SJSA1 (cell line): ENCODE measurements at regions not wholly inside any gene's neighbourhood (a gene's known extent, or its start where the extent isn't known, plus 50 kb on each side); places are given as distances from the start of the nearest gene placed in this dataset.
"Not testable (repeated sequence)": the region's sequence is repeated elsewhere in the genome, so short reads cannot be mapped to it uniquely, and the experiment has no call there.

ENCODE experiments used
- DNase-seq, 2 experiments: peaks; one replicate each; pipeline ENCODE4 v3.0.0-alpha.2; 2015 to 2020; ENCODE audit warnings: low spot score in 2 of 2, low read depth in 1 of 2
- H3K27ac ChIP-seq: fragments of 250-450 bp; sonication (Bioruptor Pico); 2 replicates; pipeline ENCODE4 v1.5.1; 2020; ENCODE audit warnings: mild to moderate bottlenecking, moderate library complexity
- H3K27me3 ChIP-seq: fragments of 250-450 bp; sonication (Bioruptor Pico); replicated peaks from 2 replicates; pipeline ENCODE4 v1.5.1; 2020; ENCODE audit warnings: mild to moderate bottlenecking, moderate library complexity
- H3K36me3 ChIP-seq: fragments of 250-450 bp; sonication (Bioruptor Pico); 2 replicates; pipeline ENCODE4 v1.5.1; 2020; ENCODE audit warnings: mild to moderate bottlenecking
- H3K4me1 ChIP-seq: fragments of 250-450 bp; sonication (Bioruptor Pico); replicated peaks from 2 replicates; pipeline ENCODE4 v1.6.1; 2021; ENCODE audit warnings: mild to moderate bottlenecking
- H3K4me3 ChIP-seq: fragments of 250-450 bp; sonication (Bioruptor Pico); 2 replicates; pipeline ENCODE4 v1.5.1; 2020; ENCODE audit warnings: mild to moderate bottlenecking
- H3K9me3 ChIP-seq: fragments of 250-450 bp; sonication (Bioruptor Pico); replicated peaks from 2 replicates; pipeline ENCODE4 v1.5.1; 2020; ENCODE audit warnings: mild to moderate bottlenecking

DNA sequence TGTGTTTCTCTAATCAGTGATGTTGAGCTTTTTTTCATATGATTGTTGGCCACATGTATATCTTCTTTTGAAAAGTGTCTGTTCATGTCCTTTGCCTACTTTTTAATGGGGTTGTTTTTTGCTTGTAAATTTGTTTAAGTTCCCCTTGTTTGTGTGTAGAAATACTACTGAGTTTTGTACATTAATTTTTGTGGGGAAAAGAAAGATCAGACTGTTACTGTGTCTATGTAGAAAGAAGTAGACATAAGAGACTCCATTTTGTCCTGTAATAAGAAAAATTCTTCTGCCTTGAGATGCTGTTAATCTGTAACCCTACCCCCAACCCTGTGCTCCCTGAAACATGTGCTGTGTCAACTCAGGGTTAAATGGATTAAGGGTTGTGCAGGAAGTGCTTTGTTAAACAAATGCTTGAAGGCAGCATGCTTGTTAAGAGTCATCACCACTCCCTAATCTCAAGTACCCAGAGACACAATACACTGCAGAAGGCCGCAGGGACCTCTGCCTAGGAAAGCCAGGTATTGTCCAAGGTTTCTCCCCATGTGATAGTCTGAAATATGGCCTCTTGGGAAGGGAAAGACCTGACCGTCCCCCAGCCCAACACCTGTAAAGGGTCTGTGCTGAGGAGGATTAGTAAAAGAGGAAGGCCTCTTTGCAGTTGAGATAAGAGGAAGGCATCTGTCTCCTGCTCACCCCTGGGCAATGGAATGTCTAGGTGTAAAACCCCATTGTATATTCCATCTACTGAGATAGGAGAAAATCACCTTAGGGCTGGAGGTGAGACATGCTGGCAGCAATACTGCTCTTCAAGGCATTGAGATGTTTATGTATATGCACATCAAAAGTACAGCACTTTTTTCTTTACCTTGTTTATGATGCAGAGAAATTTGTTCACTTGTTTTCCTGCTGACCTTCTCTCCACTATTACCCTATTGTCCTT, 196.4 kb downstream of the JRKL start:
- H3K9me3 ChIP-seq, H3K4me3 ChIP-seq, H3K27ac ChIP-seq, H3K27me3 ChIP-seq, H3K36me3 ChIP-seq, H3K4me1 ChIP-seq, DNase-seq: not testable (repeated sequence)

DNA sequence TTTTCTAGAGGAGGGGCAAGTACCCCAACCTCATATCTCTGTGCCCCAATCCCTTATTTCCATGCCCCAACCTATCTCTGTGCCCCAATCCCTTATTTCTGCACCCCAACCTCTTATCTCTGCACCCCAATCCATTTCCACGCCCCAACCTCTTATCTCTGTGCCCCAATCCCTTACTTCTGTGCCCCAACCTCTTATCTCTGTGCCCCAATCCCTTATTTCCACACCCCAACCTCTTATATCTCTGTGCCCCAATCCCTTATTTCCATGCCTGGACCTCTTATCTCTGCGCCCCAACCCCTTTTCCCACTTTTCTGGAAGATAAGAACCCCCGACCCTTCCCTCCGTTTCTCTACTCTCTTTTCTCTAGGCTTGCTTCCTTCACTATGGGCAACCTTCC, 199.0 kb downstream of the JRKL start:
- not testable (repeated sequence) for DNase-seq, H3K27ac ChIP-seq, H3K9me3 ChIP-seq, H3K36me3 ChIP-seq, H3K4me1 ChIP-seq, H3K27me3 ChIP-seq, H3K4me3 ChIP-seq

DNA sequence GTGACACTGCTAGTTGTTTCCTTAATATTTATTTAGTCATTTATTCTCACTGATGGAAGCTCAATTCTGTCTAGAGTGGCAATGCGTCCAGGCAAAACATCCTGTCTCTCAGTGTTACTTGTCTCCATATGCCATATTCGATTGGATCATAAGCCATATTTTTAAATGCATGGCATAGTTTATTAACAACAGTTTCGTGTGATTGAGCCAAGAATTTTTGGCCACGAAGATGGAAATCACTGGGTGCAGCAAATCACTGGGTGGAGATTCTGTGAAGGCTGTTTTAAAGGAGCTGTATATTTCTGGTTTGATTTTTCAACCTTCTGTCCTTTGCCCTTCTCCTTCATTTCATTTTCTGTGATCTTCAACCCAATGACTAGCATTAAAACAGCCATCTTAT, 205.2 kb downstream of the JRKL start:
- Histone ChIP-seq H3K27me3 (no peaks in the 10 kb centered on the region), H3K9me3 (no peaks in the 10 kb centered on the region), H3K4me1 (no peaks in the 10 kb centered on the region), H3K4me3 (no peak overlapping the region), H3K27ac (no peak overlapping the region), H3K36me3 (no peaks in the 10 kb centered on the region)
- no peak for DNase-seq

DNA sequence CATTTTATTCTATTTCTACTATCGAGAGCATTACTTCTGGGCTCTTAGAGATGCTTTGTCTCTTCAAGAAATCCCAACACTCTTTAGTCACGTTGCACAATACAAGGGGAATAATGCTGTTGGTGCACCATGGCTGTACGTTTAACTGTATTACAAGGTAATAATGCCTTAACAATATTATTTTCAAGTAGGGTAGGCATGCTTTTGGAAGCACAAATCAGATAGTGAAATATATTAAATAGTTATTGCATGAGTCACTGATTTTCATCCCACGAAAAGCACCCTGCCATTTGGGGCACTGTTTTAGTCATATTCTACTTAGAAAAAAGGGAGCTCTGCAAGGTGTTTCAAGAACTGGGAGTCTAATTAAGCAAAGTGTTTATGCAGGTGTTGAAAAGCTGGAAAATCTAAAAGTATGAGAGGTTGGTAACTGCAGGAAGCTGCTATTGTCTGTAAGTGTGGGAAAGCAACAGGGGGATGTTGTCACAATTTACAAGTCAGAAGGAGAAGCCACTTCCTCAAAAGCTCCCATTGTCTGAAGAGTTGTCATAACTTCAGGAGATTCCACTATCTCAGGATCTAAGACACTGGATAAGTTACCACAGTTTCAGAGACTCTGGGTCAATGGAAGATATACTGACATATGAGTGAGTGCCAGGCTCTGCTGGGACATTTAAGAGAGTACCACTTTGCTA, 218.2 kb downstream of the JRKL start:
- DNase-seq, result no peak
- H3K9me3 ChIP-seq, result no peaks in the 10 kb centered on the region
- H3K36me3 ChIP-seq, result no peaks in the 10 kb centered on the region
- no peaks in the 10 kb centered on the region for H3K4me1 ChIP-seq
- no peaks in the 10 kb centered on the region for H3K27me3 ChIP-seq
- no peak overlapping the region for H3K27ac ChIP-seq
- no peak overlapping the region for H3K4me3 ChIP-seq

DNA sequence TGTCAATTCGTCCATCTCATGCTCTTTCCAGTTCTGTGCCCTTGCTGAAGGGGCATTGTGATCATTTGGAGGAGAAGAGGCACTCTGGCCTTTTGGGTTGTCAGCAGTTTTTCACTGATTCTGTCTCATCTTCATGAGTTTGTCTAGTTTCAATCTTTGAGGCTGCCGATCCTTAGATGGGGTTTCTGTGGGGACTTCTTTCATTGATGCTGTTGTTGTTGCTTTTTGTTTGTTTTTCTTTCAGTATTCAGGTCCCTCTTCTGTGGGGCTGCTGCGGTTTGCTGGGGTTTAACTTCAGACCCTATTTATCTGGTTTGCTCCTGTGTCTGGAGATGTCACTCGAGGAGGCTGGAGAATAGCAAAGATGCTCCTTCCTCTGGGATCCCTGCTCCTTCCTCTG, 224.3 kb downstream of the JRKL start:
- H3K27ac ChIP-seq, result no peak overlapping the region
- H3K4me3 ChIP-seq, result no peak overlapping the region
- H3K4me1 ChIP-seq, result no peaks in the 10 kb centered on the region
- no peak for DNase-seq
- H3K9me3 ChIP-seq, result no peaks in the 10 kb centered on the region
- no peaks in the 10 kb centered on the region for H3K27me3 ChIP-seq
- H3K36me3 ChIP-seq, result no peaks in the 10 kb centered on the region

DNA sequence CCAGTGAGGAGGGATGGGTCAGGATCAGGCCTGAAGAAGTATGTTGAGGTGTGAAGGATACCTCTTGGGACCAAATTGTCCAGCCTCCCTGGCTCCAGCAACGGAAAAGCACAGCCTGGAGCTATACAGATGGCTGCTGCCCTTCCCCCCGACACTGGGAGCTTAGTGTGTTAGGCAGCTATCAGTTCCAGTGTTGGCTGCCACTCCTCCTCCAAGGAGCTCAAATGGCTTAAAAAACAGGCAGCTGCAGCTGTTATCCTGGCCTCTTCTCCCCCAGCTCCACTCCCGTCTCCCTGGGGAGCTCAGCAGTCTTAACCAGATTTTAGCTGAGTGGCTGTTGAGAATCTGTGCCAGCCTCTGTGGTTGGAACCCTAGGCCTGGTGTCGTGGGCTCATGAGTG, 225.0 kb downstream of the JRKL start:
- Histone ChIP-seq H3K36me3 (no peaks in the 10 kb centered on the region), H3K27me3 (no peaks in the 10 kb centered on the region), H3K4me3 (no peak overlapping the region), H3K27ac (no peak overlapping the region), H3K4me1 (no peaks in the 10 kb centered on the region), H3K9me3 (no peaks in the 10 kb centered on the region)
- no peak for DNase-seq

DNA sequence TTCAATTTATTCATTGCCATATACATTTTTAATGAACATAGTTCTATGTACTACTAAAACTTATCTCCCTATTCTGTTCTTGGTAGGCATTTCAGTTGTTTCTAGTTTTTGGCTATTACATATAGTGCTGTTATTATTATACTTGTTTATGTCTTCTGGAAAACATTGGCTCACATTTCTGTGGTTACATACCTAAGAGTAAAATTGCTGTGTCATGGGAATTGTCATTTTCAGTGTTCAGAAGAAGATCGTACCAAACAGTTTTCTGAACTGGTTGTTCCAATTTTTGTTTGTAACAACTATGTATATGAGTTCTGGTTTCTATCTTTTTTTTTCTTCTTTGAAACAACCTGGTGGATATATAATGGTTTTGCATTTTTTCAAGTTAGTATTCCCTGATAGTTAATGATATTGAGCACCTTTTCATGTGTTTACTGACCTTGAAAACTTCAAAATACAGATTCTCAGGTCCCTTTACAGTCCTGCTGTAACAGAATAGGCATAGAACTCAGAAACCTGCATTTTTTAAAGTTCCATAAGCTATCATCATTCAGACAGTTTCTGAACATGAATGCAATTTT, 230.7 kb downstream of the JRKL start:
- DNase-seq, result no peak
- no peak overlapping the region for H3K4me3 ChIP-seq
- H3K27ac ChIP-seq, result no peak overlapping the region
- no peaks in the 10 kb centered on the region for H3K4me1 ChIP-seq
- no peaks in the 10 kb centered on the region for H3K27me3 ChIP-seq
- H3K36me3 ChIP-seq, result no peaks in the 10 kb centered on the region
- no peaks in the 10 kb centered on the region for H3K9me3 ChIP-seq

DNA sequence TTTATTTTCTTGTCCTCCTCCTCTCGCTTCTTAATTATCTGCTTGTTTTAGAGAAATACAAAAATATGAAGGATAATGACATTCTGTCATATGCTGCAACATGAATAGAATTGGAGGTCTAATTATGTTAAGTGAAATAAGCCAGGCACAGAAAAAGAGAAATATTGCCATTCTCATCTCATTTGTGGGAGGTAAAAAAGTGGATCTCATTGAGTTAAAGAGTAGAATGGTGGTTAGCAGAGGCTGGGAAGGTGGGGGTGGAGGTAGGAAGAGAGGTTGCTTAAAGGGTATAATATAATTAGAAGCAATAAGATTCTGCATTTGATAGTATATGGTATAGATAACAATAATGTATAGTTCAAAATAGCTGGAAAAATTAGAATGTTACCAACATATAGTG, 231.3 kb downstream of the JRKL start:
- no peak for DNase-seq
- H3K27me3 ChIP-seq, result no peaks in the 10 kb centered on the region
- H3K27ac ChIP-seq, result no peak overlapping the region
- no peaks in the 10 kb centered on the region for H3K36me3 ChIP-seq
- H3K4me1 ChIP-seq, result no peaks in the 10 kb centered on the region
- H3K9me3 ChIP-seq, result no peaks in the 10 kb centered on the region
- no peak overlapping the region for H3K4me3 ChIP-seq

DNA sequence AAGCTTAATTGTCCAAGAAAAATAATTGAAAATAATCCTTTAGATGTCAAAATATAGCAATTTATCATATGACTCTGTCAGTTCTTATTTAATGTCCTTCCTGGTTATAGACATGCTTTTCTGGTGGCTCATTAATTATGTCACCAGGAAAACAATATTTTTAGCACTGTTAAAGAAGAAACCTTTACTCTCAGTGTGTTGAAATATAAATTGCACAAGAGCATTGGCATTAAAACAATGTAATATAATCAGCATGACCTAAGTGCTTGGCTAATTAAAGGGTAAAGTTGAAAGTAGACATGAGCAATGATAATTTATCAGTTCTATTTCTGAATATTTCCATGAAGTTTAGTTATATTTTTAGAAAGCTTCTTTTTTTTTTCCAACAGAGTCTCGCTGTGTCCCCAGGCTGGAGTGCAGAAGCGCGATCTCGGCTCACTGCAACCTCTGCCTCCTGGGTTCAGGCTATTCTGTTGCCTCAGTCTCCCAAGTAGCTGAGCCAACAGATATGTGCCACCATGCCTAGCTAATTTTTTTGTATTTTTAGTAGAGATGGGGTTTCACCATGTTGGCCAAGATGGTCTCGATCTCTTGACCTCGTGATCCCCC, 232.3 kb downstream of the JRKL start:
- Histone ChIP-seq H3K27me3 (no peaks in the 10 kb centered on the region), H3K4me1 (no peaks in the 10 kb centered on the region), H3K4me3 (no peak overlapping the region), H3K36me3 (no peaks in the 10 kb centered on the region), H3K9me3 (no peaks in the 10 kb centered on the region), H3K27ac (no peak overlapping the region)
- no peak for DNase-seq

DNA sequence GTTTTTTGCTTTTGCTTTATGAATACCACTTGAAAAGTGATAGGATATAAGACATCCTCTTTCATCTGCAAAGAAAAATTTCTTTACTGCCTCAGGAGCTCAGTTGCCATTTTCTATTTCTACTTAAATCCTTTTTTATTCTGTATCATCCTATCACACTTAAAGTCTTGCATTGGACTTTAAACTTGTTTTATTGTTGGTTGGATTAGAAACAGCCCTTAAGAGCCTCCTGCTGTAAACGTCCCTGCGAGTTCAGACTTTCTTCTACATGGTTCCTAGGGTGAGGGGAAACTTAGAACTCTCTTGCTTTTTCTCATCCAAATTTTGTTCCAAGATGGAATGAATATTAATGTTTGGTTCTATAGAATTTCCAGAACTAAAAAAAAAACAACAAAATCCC, 234.3 kb downstream of the JRKL start:
- Histone ChIP-seq H3K9me3 (no peaks in the 10 kb centered on the region), H3K27ac (no peak overlapping the region), H3K4me3 (no peak overlapping the region), H3K4me1 (no peaks in the 10 kb centered on the region), H3K27me3 (no peaks in the 10 kb centered on the region), H3K36me3 (no peaks in the 10 kb centered on the region)
- DNase-seq, result no peak

DNA sequence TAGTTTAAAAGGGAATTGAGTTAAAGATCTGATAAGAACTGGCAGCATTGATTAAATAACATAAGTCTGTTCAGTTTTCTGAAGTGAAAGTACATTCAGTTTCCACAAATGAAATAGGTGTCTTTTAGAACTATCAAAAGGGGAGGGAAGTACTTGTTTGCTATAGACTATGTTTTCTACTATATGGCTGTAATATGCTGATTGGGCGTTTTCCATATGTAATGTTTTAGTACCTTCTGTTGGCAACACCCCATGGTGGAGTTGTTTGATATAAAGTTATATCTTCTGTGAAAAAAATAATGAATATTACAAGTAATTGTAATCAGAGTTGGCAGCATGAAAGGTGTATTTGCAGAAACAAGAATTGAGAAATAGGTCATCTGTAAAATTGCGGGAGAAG, 237.6 kb downstream of the JRKL start:
- Histone ChIP-seq H3K27me3 (no peaks in the 10 kb centered on the region), H3K9me3 (no peaks in the 10 kb centered on the region), H3K27ac (no peak overlapping the region), H3K4me3 (no peak overlapping the region), H3K4me1 (no peaks in the 10 kb centered on the region), H3K36me3 (no peaks in the 10 kb centered on the region)
- DNase-seq, result no peak

DNA sequence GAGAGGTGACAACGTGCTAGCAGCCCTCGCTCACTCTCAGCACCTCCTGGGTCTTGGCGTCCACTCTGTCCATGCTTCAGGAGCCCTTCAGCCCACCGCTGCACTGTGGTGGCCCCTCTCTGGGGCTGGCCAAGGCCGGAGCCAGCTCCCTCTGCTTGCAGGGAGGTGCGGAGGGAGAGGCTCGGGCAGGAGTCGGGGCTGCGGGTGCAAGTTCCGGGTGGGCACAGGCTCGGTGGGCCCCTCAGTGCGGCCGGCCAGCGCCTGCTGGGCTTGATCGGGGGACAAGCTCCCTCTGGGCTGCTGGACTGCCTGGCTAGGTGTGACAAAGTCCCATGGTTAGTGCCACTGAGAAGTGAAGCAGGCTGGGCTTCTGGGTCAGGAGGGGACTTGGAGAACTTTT, 245.8 kb downstream of the JRKL start:
- Histone ChIP-seq H3K27ac (no peak overlapping the region), H3K4me1 (no peaks in the 10 kb centered on the region), H3K27me3 (no peaks in the 10 kb centered on the region), H3K36me3 (no peaks in the 10 kb centered on the region), H3K4me3 (no peak overlapping the region), H3K9me3 (no peaks in the 10 kb centered on the region)
- DNase-seq, result no peak

DNA sequence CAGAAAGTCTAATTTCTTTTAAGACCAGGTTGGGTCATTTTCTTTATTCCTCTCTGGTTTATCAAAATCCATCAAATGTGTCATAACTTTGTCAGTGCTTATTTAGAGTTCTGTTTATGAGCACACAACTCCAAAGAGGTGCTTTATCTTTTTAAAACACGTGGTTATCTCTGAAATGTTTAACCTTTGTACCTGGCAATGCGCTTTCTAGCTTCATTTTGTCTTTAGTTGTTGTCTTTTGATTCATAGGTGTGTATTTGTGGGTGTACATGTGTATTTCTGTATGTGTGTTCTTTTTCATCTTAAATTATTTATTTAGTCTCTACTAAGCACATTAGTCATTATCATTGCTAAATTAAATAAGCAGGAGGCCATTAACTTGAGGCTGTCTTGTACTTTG, 251.4 kb downstream of the JRKL start:
- no peak overlapping the region for H3K4me3 ChIP-seq
- no peaks in the 10 kb centered on the region for H3K9me3 ChIP-seq
- H3K27me3 ChIP-seq, result no peaks in the 10 kb centered on the region
- H3K27ac ChIP-seq, result no peak overlapping the region
- H3K36me3 ChIP-seq, result no peaks in the 10 kb centered on the region
- no peaks in the 10 kb centered on the region for H3K4me1 ChIP-seq
- DNase-seq, result no peak

DNA sequence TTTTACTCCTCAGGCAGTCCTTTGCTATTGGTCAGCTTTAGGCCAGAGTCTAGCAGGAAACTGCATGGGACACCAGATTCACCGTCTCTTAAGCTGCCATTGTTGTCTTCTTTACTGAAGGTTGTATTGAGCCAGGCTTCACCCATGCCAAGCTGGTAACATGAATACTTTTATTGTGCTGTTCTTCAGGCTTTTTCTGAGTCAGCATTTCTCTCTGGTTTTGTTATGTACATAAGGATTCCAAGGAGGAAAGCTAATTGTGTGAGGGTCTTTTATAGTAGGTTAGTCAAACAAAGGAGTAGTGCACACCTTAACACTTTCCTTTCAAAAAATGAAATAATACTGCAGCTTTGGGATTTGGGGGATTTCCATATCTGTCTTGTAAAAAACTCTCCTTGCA, 252.8 kb downstream of the JRKL start:
- Histone ChIP-seq H3K4me1 (no peaks in the 10 kb centered on the region), H3K27me3 (no peaks in the 10 kb centered on the region), H3K27ac (no peak overlapping the region), H3K36me3 (no peaks in the 10 kb centered on the region), H3K9me3 (no peaks in the 10 kb centered on the region), H3K4me3 (no peak overlapping the region)
- DNase-seq, result no peak
